ENCODE measurements at regions not wholly inside any gene's neighbourhood (a gene's known extent, or its start where the extent isn't known, plus 50 kb on each side); places are given as distances from the start of the nearest gene placed in this dataset.

GRCh38 chr1:199096591-199096990 lies 457.8 kb downstream of the PTPRC start:
- DNase-seq, result no peak
- intact Hi-C loops (cut with DNase I; ENCODE audit: low total_unique reads), result no loop called here
- no peaks in the 10 kb centered on the region for H3K4me1 ChIP-seq
- no peak for TF ChIP-seq CTCF (IDR thresholded peaks at IDR 0.05)
- H3K27me3 ChIP-seq, result no peaks in the 10 kb centered on the region
- H3K9me3 ChIP-seq, result no peaks in the 10 kb centered on the region
- H3K27ac ChIP-seq, result no peak overlapping the region
- no peak overlapping the region for H3K4me3 ChIP-seq
- no peaks in the 10 kb centered on the region for H3K36me3 ChIP-seq

GRCh38 chr1:199098468-199098867 lies 459.6 kb downstream of the PTPRC start:
- no peak for DNase-seq
- Histone ChIP-seq H3K9me3 (peaks cover 0 to 5% (median 0%) of the 10 kb centered on the region in 3 donors), H3K27ac (no peak overlapping the region), H3K36me3 (no peaks in the 10 kb centered on the region), H3K27me3 (no peaks in the 10 kb centered on the region), H3K4me1 (no peaks in the 10 kb centered on the region), H3K4me3 (no peak overlapping the region)
- intact Hi-C loops (cut with DNase I; ENCODE audit: low total_unique reads), result no loop called here
- TF ChIP-seq CTCF (IDR thresholded peaks at IDR 0.05), result no peak

- no peak for TF ChIP-seq CTCF (IDR thresholded peaks at IDR 0.05)
- intact Hi-C loops (cut with DNase I; ENCODE audit: low total_unique reads), result no loop called here
- Histone ChIP-seq H3K36me3 (no peaks in the 10 kb centered on the region), H3K4me1 (no peaks in the 10 kb centered on the region), H3K27me3 (no peaks in the 10 kb centered on the region), H3K27ac (no peak overlapping the region), H3K9me3 (peaks cover 0 to 5% (median 0%) of the 10 kb centered on the region in 3 donors), H3K4me3 (no peak overlapping the region)
- DNase-seq, result no peak
Observed at GRCh38 chr1:199101139-199101538, 462.3 kb downstream of the PTPRC start.

GRCh38 chr1:199101635-199102034 lies 462.8 kb downstream of the PTPRC start:
- no peaks in the 10 kb centered on the region for H3K27me3 ChIP-seq
- no peak overlapping the region for H3K4me3 ChIP-seq
- no peak for DNase-seq
- H3K36me3 ChIP-seq, result no peaks in the 10 kb centered on the region
- peaks cover 0 to 5% (median 0%) of the 10 kb centered on the region in 3 donors for H3K9me3 ChIP-seq
- H3K27ac ChIP-seq, result no peak overlapping the region
- TF ChIP-seq CTCF (IDR thresholded peaks at IDR 0.05), result no peak
- intact Hi-C loops (cut with DNase I; ENCODE audit: low total_unique reads), result no loop called here
- H3K4me1 ChIP-seq, result no peaks in the 10 kb centered on the region

GRCh38 chr1:199102239-199102638 lies 463.4 kb downstream of the PTPRC start:
- no peak overlapping the region for H3K27ac ChIP-seq
- H3K9me3 ChIP-seq, result peaks cover 0 to 5% (median 0%) of the 10 kb centered on the region in 3 donors
- H3K4me3 ChIP-seq, result no peak overlapping the region
- H3K4me1 ChIP-seq, result no peaks in the 10 kb centered on the region
- no peak for DNase-seq
- H3K27me3 ChIP-seq, result no peaks in the 10 kb centered on the region
- H3K36me3 ChIP-seq, result no peaks in the 10 kb centered on the region
- intact Hi-C loops (cut with DNase I; ENCODE audit: low total_unique reads), result no loop called here
- no peak for TF ChIP-seq CTCF (IDR thresholded peaks at IDR 0.05)

- no peak for DNase-seq
- TF ChIP-seq CTCF (IDR thresholded peaks at IDR 0.05), result no peak
- H3K36me3 ChIP-seq, result no peaks in the 10 kb centered on the region
- no peaks in the 10 kb centered on the region for H3K27me3 ChIP-seq
- no peaks in the 10 kb centered on the region for H3K9me3 ChIP-seq
- H3K27ac ChIP-seq, result no peak overlapping the region
- no peak overlapping the region for H3K4me3 ChIP-seq
- no peaks in the 10 kb centered on the region for H3K4me1 ChIP-seq
- intact Hi-C loops (cut with DNase I; ENCODE audit: low total_unique reads), result no loop called here
Observed at GRCh38 chr1:199109160-199109559, 470.3 kb downstream of the PTPRC start.

All from tibial artery (tissue), 4 donors.